GM19463 (cell line): ENCODE measurements at regions not wholly inside any gene's neighbourhood (a gene's known extent, or its start where the extent isn't known, plus 50 kb on each side); places are given as distances from the start of the nearest gene placed in this dataset.

Source experiments
- ATAC-seq: cut with Tn5 transposase; IDR thresholded peaks from one replicate; pipeline ENCODE4 v1.9.1; 2021; ENCODE audit warnings: mild to moderate bottlenecking, moderate library complexity; ENCODE audit not compliant: unreplicated experiment

GRCh38 chr3:176798680-176799079, 398.6 kb downstream of the TBL1XR1 start:
- no peak for ATAC-seq

- ATAC-seq: no peak
Measured at GRCh38 chr3:176796371-176796770, 400.9 kb downstream of the TBL1XR1 start.

GRCh38 chr3:176795891-176796290, 401.4 kb downstream of the TBL1XR1 start:
- ATAC-seq: no peak

- ATAC-seq: no peak
Measured at GRCh38 chr3:176794406-176794805, 402.9 kb downstream of the TBL1XR1 start.

- no peak for ATAC-seq
Measured at GRCh38 chr3:176789947-176790346, 407.3 kb downstream of the TBL1XR1 start.

GRCh38 chr3:176789281-176789705, 408.0 kb downstream of the TBL1XR1 start:
- ATAC-seq: no peak

GRCh38 chr3:176787506-176787905, 409.8 kb downstream of the TBL1XR1 start:
- no peak for ATAC-seq

- ATAC-seq: no peak
Measured at GRCh38 chr3:176785171-176785570, 412.1 kb downstream of the TBL1XR1 start.

GRCh38 chr3:176780766-176781165, 416.5 kb downstream of the TBL1XR1 start:
- no peak for ATAC-seq

- no peak for ATAC-seq
Measured at GRCh38 chr3:176776622-176777175, 420.6 kb downstream of the TBL1XR1 start.

- no peak for ATAC-seq
Measured at GRCh38 chr3:176769547-176770190, 427.6 kb downstream of the TBL1XR1 start.

GRCh38 chr3:176767385-176767784, 429.9 kb downstream of the TBL1XR1 start:
- ATAC-seq: peak; percentile 71

- ATAC-seq: no peak
Measured at GRCh38 chr3:176766862-176767261, 430.4 kb downstream of the TBL1XR1 start.

- ATAC-seq: no peak
Measured at GRCh38 chr3:176765382-176765900, 431.8 kb downstream of the TBL1XR1 start.

- ATAC-seq: no peak
Measured at GRCh38 chr3:176759815-176760506, 437.3 kb downstream of the TBL1XR1 start.

GRCh38 chr3:176757429-176757828, 439.9 kb downstream of the TBL1XR1 start:
- ATAC-seq: no peak

- ATAC-seq: peak; percentile 44
Measured at GRCh38 chr3:176755977-176756376, 441.3 kb downstream of the TBL1XR1 start.

- ATAC-seq: peak; percentile 50
Measured at GRCh38 chr3:176755552-176755951, 441.7 kb downstream of the TBL1XR1 start.

GRCh38 chr3:176741664-176742047, 455.6 kb downstream of the TBL1XR1 start:
- ATAC-seq: no peak

GRCh38 chr3:176740906-176741663, 456.2 kb downstream of the TBL1XR1 start:
- no peak for ATAC-seq

GRCh38 chr3:176739159-176739558, 458.1 kb downstream of the TBL1XR1 start:
- no peak for ATAC-seq
